NCI-H510A treated with DMSO at 0.1 percent for 48 hours (cell line): ENCODE measurements at regions not wholly inside any gene's neighbourhood (a gene's known extent, or its start where the extent isn't known, plus 50 kb on each side); places are given as distances from the start of the nearest gene placed in this dataset.
"Not testable (repeated sequence)": the region's sequence is repeated elsewhere in the genome, so short reads cannot be mapped to it uniquely, and the experiment has no call there.

Experiments used
- DNase-seq: peaks from one replicate; lab custom pipeline; 2025; lab: John Stamatoyannopoulos, UW

DNA sequence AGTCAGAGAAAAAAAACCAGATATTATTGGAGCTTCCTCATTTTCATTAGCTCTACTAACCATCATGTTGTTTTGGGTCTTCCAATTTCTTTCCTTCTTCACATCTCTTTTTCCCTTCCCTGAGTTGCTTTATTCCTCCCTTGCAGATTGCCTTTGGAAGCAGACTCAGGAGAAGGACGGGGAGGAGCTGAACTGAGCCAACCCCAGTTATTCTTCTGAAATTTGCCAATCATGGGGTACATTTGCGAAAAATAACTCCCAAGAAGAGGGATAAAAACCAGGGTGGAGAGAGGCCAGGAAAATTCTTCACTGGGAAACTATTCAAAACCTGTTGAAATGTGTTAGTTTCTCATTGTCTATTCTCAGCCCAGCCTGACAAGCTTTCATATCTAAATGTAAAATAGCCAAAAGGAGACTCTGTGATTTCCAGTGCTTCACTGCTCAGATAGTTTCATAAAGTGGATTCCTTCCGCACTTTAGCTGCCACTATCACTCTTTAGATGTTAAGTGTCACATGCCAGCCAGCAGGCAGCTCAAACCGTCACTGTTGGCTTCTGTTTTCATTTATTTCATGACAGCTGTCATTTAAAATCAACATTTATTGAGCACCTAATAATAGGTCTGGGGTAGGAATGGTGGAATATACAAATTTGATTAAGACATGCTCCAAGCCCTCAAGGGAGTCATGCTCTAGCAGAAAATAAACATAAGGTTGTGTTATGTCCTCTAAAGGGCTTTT, 204.5 kb downstream of the SREK1 start:
- no peak for DNase-seq

DNA sequence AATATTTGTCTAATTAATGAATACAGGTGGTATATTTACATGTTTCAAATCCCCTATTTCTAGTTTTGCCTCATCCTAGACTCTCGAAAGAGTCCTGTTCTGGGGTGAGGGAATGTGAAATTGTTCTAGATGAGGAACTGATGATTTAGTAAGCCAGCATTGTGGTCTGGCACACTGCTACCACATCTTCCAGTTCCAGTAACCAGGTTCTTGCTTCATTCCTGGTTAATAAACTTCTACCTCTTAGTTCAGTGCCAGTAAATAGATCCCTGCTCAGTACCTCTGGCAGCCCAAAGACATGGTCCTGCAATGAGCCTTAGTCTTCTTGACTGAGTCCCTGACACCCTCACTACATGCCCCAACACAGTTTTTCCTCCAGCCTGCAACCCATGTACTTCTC, 207.7 kb downstream of the SREK1 start:
- no peak for DNase-seq

DNA sequence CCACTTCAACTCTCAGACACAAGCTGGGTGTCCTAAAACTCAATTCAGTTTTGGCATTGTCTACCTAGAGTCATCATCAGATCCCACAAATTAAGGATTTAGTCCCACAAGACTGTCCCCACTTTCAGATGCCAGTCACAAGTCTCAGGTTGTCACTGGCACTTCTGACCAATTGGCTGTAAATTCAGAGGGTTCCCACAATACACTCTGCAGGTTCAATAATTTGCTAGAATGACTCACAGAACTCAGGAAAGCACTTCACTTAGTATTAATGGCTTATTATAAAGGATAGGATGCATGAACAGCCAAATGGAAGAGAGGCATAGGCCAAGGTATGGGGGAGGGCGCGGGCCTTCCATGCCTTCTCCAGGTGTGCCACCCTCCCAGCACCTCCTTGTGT, 209.1 kb downstream of the SREK1 start:
- no peak for DNase-seq

DNA sequence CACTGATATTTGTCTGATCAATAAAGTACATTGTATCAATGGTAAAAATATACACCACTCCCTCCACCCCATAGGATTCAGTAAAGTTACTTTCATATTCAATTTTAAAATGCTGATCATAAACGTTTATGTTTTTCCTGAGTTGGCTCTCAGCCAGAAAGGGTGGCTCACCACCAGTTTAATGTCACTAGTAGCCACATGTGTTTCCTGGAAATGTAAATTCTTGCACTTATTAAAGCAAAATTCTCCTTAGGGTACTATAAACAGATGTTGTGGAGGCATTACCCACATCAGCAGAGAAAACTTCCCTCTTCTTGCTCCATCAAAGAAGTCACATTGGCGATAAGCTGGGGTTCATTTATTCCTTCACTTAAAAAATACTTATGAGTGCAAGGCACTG, 210.3 kb downstream of the SREK1 start:
- no peak for DNase-seq

DNA sequence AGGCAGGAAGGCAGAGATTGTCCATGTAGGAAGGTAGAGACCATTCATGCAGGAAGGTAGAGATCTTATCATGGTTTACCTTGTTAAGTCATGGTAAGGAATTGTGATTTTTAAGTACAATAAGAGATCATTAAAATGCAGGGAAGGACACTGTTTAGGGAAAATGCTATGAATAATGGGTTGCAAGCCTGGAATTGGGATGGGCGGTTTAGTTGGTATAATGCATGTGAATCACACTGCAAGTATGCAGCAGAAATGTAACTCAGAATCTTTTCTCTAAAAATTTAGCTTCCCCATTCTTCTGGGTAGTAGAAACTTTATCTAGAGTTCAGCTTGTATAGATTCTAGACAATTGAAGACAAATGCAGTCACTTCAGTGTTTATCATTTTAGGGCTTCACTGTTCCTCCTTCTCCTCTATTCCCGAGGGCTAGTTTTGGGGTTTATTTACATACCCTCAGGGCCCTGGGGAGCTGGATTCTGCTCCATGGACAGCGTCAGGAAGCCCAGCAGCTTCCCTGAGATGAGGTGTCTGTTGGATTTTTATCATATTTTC, 212.0 kb downstream of the SREK1 start:
- no peak for DNase-seq

DNA sequence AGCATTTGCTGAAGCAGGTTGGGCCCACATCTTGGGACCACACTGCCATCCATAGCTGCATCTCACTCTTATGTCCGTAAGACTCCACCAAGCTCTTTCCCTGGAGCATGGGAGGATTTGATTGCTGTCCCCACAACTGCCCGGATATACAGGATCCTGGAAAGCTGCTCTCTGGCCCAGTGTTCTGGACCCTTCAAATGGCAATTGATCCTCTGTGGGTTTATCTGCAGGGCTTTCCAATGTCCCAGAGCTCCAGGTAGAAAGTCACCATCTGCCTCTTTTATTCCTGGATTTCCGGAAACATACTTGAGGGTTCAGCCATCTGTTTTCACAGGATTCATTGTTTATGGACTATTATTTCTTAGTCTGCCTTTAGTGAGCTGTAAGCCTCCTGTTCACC, 214.6 kb downstream of the SREK1 start:
- no peak for DNase-seq

DNA sequence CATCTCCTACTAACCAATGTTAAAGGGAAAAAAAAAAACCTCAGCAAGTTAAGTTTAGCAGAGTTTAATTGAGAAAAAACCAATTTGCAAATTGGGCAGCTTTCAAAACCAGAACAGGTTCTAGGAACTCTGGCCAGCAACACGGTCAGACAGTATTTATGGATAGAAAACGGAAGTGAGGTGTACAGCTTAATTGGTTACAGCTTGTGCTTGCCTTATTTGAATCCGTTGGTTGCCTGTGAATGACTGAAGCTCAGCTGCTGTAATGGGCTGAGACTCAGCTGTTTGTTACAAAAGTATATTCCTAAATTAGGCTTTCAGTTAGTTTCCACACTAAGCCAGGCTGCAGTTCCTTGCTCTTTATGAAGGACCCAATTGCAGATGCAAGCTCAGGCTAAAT, 217.0 kb downstream of the SREK1 start:
- DNase-seq: no peak

DNA sequence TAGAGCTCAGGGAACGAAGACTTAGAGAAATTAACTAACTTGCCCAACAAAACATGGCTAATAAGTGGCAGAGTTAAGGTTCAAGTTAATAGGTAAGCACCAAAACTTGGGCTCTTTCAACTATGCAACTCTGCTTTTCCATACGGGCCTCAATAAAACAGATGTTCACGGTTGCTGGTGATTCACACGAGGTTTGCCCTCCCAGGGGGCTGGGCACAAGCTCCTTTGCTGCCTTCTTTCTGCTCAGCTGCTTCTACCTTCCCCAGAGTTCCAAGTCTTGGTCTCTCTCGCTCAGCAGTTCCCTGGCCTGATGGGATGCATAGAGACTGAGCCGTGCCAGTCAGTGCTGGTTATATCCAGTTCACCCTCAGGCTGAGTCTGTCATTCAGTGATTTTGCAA, 217.9 kb downstream of the SREK1 start:
- DNase-seq: no peak

DNA sequence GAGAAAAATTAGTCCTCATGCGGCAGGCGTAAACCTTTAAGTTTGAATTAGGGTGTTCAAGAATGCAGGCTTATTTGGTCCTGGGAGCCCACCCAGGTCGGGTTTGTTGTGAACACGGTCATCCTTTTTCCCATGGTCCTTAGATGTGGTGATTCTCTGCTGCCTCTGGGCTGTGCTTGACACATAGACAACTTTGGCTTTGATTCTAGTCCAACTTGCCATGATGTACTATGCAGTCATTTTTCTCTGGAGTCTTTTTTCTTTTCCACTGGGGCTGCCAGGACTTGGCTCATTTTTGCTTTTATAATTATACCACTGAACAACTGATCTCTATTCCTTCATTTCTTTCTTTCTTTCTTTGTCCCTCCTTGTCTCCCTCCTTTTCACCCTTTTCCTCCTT, 218.6 kb downstream of the SREK1 start:
- no peak for DNase-seq

DNA sequence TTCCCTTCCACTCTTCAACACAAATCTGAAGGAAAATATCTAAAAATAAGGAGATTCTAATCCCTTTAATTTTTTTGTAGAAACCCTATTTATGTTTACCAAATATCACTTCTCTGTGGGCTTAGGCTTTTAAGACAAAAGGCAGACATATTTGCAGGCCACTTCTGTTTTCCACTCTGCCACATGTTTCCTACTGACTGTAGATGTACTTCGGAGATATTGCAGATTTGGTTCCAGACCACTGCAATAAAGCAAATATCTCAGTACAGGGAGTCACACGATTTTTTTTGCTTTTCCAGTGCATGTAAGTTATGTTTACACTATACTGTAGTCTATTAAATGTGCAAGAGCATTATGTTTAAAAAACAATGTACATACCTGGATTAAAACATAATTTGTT, 219.0 kb downstream of the SREK1 start:
- no peak for DNase-seq

DNA sequence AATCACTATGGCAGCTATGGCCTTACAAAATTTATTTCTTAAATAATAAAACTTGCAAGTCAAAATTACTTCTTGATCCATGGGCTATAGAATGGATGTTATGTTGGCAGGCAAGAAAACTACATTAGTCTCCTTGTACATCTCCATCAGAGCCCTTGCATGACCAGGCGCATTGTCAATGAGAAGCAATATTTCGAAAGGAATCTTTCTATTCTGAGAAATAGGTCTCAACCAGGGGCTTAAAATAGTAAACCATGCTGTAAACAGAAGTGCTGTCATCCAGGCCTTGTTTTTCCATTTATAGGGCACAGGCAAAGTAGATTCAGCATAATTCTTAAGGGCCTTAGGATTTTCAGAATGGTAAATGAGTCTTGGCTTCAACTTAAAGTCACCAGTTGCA, 220.1 kb downstream of the SREK1 start:
- no peak for DNase-seq

DNA sequence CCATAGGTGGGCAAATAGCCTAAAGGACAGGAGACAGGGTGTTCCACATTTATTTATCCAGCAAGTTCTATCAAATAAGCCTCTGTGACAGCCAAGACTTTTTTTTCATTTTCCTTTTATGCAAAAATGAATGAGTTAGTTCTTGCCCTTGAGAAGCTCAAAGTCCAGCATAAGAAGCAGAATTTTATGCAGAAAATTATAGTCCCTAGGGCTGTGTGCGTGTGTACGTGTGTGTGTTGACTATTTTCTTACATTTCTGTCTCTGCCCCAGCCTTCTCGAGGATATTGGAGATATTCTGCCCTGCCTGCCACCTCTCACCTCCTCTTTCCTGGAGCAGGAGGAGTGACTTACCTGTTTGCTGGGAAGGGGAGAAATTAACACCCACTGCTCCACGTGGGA, 221.9 kb downstream of the SREK1 start:
- no peak for DNase-seq

DNA sequence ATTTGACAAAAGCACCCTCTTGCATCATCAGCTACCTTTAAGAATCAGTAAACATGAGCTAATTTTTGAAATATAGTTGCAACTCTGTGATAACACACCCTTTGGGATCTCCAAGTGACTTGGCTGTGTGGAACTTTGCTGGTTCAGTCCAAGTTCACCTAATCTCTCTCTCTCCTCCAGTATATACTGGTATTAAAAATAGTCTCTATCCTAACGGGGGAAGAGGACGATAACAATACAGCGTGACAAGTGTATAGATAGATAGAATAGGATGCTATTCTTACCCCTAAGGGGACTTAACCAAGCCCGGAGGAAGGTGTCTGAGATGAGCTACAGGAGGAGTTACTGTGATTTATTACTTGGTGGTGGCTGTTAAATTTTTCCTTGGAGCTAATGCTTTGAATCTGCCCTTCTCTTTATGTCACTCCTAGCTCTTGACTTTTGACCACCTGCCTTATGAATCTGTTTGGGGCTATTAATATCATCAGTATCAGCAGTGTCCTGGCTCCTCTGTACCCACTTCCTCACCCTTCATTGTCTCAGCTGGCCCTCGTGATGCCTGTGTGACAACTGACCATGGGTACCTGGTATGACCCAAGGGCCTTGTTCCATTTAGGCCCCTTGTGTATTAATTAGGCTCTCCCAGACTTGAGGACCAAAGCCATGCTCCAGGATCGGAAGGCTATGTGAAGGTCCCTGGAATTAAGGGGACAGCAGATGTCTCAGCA, 223.9 kb downstream of the SREK1 start:
- no peak for DNase-seq

DNA sequence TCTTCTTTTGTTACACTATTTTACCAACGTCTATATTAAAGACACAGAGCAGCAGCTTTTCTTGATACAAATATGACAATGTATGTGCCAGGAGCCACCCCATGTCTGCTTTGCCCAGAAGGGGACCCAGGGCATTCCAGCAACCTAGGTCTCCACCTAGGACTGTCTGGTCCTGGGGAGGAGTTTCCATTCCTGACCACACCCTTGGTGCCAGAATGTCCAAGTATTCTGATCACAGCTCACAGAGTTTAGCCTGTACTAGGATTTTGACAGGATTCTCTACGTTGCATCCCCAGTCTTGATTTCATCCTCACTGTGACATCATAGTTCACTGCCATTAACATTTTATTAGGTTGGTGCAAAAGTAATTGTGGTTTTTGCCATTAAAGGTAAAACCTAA, 224.7 kb downstream of the SREK1 start:
- DNase-seq: no peak

DNA sequence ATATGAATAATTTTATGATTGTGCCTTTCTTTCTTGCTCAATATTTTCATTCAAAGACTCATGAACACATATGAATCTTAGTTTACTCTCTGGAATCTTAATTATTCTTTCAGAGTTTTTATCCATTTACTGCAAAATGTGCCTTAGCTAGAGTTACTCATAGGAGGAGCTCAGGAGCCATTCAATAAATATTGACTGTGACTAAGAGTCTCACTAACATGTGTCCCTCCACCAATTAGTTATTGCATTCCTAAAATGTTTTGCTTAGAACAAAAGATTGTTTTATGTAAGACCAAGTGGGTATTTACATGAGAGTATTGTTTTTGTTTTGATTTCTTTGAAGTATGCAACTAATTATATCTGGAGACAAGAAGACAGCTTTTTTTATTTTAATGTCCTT, 218.4 kb upstream of the MAST4 start:
- DNase-seq: no peak

DNA sequence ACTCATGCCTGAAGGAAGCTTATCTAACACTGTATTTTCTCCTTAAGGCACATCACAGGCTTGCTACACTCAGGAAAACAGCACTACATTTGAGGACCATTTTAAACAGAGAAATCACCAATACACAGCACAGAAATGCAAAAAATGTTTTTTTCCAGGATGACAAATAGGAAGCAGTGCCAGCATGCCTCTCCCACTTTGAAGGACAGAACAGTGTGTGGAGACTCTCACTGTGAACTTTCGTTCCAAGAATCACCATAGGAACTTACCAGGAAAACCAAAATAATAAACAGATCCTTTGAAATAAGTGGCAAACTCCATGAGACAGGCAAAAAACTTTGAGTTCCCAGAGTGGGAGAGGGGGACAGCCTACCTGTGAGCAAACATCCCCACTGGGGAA, 217.8 kb upstream of the MAST4 start:
- no peak for DNase-seq

DNA sequence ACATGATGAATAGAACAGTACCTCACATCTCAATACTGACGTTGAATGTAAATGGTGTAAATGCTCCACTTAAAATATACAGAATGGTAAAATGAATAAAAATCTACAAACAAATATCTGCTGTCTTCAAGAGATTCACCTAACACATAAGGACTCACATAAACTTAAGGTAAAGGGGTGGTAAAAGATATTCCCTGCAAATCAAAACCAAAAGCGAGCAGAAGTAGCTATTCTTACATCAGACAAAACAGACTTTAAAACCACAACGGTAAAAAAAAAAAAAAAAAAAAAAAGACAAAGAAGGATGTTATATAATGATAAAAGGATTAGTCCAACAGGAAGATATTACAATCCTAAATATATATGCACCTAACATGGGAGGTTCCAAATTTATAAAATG, 214.0 kb upstream of the MAST4 start:
- no peak for DNase-seq

DNA sequence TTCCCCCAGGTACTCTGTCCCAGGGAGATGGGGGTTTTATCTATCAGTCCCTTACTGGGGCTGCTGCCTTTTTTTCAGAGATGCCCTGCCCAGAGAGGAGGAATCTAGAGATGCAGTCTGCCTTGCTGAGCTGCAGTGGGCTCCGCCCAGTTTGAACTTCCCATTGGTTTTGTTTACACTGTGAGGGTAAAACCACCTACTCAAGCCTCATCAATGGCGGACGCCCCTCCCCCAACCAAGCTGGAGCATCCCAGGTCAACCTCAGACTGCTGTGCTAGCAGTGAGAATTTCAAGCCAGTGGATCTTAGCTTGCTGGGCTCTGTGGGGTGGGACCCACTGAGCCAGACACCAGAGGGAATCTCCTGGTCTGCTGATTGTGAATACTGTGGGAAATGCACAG, 191.0 kb upstream of the MAST4 start:
- not testable (repeated sequence) for DNase-seq

DNA sequence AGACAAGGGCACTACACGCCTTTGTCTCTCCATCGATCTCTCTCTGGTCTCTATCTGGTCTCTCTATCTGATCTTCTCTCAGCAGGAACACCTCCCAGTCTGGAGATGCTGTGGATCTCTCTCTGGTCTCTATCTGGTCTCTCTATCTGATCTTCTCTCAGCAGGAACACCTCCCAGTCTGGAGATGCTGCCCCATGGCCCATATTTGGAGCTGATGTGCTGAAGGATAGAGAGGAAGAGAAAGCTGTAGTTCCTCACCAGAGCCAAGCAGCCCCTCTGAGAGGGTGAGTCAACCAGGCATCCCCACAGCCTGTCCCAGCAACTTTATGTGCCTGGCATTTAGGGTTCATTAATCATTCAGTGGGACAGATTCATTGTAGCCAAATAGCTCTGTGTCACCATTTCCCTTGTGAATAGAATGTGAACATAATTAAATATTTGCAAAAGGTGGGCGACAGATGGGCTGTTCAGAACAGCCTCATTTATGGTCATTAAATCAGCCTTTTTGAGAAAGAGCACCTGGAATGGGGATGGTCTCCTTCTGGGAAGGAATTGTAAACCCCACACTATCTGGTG, 189.3 kb upstream of the MAST4 start:
- DNase-seq: no peak

DNA sequence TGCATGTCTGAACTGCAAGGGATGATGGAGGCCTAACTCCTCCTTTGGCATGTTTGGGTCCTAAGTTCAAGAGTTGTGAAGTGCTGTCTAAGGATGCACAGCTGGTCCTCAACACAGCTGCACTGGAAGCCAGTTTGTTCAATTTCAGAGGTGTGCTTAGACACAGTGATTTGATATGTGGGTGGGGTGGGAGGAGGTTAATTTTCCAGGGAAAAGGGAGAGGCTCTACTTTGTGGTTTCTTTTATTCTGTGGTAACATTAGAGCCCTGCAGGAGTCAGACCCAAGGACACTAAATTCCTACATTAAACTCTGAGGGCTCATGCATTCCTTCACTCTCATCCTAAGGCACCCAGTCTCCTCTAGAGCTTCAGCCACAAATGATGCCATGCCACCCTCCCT, 188.4 kb upstream of the MAST4 start:
- DNase-seq: no peak

DNA sequence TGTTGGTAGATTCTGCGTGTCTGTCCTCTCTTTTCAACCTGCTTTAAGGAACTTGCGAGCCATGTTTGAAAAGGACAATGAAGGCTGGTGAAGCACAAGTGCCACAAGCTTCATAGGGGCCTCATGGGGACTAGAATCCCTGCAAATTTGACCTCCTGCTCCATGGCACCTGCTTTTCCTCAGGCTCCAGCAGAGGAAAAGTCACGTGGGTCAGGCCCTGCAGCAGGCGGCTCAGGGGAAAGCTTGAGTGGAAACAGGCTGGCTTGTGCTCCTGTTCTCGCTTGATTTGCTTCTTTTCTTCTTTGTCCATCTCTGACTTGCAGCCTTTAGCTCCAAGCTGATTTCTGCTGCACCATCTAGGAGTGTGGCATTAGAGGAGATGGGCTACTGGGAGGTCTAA, 187.6 kb upstream of the MAST4 start:
- DNase-seq: no peak

DNA sequence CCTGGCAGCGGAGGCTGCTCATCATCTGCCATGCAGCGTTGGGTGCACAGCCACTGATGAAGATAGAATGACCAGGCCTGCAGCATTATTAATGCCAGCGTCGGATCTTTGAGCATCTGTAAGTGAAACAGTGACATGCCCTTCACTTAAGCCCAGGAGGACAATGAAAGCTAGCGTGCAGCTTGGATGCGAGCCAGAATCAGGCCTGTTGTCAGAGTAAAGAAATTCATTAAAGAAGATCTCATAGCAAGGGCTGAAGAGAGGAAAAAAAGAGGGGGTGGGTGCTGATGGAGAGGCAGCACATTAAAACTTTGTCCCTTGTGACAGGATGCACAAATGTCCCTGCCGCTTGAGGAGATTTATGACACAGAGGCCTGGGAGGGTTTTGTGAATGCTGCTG, 186.1 kb upstream of the MAST4 start:
- peak; percentile 2 for DNase-seq

DNA sequence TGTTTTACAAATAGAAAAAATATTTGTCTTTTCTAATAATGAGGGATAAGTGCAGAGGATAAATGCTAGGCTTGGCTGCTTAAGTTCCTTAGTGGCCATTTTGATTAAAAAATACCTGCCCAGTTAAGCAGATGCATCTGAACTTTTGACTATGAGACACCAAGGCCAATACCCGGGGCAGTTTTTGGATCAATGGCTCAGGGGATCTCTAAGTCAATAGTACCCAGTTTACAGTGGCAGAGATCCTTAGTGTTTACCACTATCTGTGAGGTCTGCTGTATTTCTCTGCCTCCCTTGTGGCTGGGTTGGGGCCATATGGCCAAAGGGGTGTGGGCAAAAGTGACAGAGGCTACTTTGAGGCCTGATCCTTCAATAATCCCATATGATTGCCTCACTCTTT, 184.5 kb upstream of the MAST4 start:
- no peak for DNase-seq
